Parathyroid adenoma (tissue), 2 donors: ENCODE measurements at regions not wholly inside any gene's neighbourhood (a gene's known extent, or its start where the extent isn't known, plus 50 kb on each side); places are given as distances from the start of the nearest gene placed in this dataset.
"Not testable (repeated sequence)": the region's sequence is repeated elsewhere in the genome, so short reads cannot be mapped to it uniquely, and the experiment has no call there.

Source experiments
- H2AFZ ChIP-seq: fragments of 300-600 bp; sonication (generic); one replicate; pipeline ENCODE4 v1.7.0; 2017; ENCODE audit warnings: antibody characterized with exemption, mild to moderate bottlenecking
- H3K27ac ChIP-seq: fragments of 300-600 bp; sonication (generic); one replicate; pipeline ENCODE4 v1.7.0; 2017
- H3K27me3 ChIP-seq: fragments of 300-600 bp; sonication (generic); one replicate; pipeline ENCODE4 v1.7.0; 2017; ENCODE audit warnings: low read length; ENCODE audit not compliant: control insufficient read depth, insufficient read depth
- H3K36me3 ChIP-seq: fragments of 300-600 bp; sonication (generic); one replicate; pipeline ENCODE4 v1.7.0; 2017; ENCODE audit warnings: low read length; ENCODE audit not compliant: control insufficient read depth, insufficient read depth
- H3K4me1 ChIP-seq: fragments of 300-600 bp; sonication (generic); one replicate; pipeline ENCODE4 v1.7.0; 2017; ENCODE audit warnings: control low read depth
- H3K4me2 ChIP-seq: fragments of 300-600 bp; sonication (generic); one replicate; pipeline ENCODE4 v1.7.0; 2017; ENCODE audit warnings: low read length
- H3K4me3 ChIP-seq: fragments of 300-600 bp; sonication (generic); one replicate; pipeline ENCODE4 v1.7.0; 2017; ENCODE audit warnings: low read depth, low read length
- H3K79me2 ChIP-seq: fragments of 300-600 bp; sonication (generic); one replicate; pipeline ENCODE4 v1.7.0; 2017; ENCODE audit warnings: control low read depth
- H3K9ac ChIP-seq: fragments of 300-600 bp; sonication (generic); one replicate; pipeline ENCODE4 v1.7.0; 2017; ENCODE audit warnings: mild to moderate bottlenecking
- H3K9me3 ChIP-seq: fragments of 300-600 bp; sonication (generic); one replicate; pipeline ENCODE4 v1.7.0; 2017; ENCODE audit warnings: low read length; ENCODE audit not compliant: control insufficient read depth
- TF ChIP-seq, protein P1 (sequence below): fragments of 300-600 bp; sonication (generic); IDR thresholded peaks from one replicate; pipeline ENCODE4 v1.7.0; 2017; ENCODE audit warnings: antibody characterized with exemption, mild to moderate bottlenecking
- donor health status: primary hyperparathyroidism.

DNA sequence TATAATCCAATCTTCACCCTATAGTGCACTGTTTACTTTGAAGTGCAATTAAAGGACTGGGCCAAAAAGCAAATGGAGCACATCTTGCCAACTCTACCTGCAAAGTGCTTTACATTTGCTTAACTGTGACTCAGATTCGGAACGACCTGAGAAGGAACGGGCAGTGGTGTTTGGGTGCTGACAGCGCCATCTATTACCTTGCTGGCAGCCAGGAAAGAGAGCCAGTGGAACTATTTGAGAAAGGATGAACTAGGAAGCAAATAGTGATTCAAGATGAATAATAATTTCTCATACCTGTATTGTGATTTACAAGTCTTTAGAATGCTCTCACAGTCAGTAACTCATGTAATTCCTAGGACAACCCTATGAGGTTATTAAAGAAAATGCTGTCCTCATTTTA, 312.9 kb downstream of the PDCD6IP start:
- Histone ChIP-seq H3K4me2 (no peak overlapping the region), H3K9ac (no peak overlapping the region)

DNA sequence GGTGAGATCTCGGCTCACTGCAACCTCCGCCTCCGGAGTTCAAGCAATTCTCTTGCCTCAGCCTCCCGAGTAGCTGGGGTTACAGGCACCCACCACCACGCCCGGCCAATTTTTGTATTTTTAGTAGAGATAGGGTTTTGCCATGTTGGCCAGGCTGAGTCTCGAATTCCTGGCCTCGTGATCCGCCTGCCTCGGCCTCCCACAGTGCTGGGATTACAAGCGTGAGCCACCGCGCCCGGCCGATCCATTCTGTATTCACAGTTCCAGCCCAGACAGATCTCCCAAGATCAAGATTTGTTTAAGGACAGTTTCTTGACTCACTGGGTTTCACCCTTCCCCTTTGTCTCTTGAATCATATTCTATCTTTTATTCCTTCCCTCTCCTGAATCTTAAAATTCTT, 313.8 kb downstream of the PDCD6IP start:
- H3K9ac ChIP-seq, H3K9me3 ChIP-seq, H3K4me3 ChIP-seq, H2AFZ ChIP-seq, H3K36me3 ChIP-seq, H3K27me3 ChIP-seq, H3K79me2 ChIP-seq, H3K4me1 ChIP-seq, H3K27ac ChIP-seq, H3K4me2 ChIP-seq: not testable (repeated sequence)

More for the DNA sequence above, 312.9 kb downstream of the PDCD6IP start:
- Histone ChIP-seq H3K4me3 (no peak overlapping the region), H3K4me1 (no peaks in the 10 kb centered on the region), H3K27me3 (no peaks in the 10 kb centered on the region), H3K27ac (no peak overlapping the region), H3K79me2 (no peaks in the 10 kb centered on the region), H2AFZ (no peak overlapping the region), H3K36me3 (no peaks in the 10 kb centered on the region), H3K9me3 (no peaks in the 10 kb centered on the region)
- TF ChIP-seq, protein P1, sequence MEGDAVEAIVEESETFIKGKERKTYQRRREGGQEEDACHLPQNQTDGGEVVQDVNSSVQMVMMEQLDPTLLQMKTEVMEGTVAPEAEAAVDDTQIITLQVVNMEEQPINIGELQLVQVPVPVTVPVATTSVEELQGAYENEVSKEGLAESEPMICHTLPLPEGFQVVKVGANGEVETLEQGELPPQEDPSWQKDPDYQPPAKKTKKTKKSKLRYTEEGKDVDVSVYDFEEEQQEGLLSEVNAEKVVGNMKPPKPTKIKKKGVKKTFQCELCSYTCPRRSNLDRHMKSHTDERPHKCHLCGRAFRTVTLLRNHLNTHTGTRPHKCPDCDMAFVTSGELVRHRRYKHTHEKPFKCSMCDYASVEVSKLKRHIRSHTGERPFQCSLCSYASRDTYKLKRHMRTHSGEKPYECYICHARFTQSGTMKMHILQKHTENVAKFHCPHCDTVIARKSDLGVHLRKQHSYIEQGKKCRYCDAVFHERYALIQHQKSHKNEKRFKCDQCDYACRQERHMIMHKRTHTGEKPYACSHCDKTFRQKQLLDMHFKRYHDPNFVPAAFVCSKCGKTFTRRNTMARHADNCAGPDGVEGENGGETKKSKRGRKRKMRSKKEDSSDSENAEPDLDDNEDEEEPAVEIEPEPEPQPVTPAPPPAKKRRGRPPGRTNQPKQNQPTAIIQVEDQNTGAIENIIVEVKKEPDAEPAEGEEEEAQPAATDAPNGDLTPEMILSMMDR: no peak

DNA sequence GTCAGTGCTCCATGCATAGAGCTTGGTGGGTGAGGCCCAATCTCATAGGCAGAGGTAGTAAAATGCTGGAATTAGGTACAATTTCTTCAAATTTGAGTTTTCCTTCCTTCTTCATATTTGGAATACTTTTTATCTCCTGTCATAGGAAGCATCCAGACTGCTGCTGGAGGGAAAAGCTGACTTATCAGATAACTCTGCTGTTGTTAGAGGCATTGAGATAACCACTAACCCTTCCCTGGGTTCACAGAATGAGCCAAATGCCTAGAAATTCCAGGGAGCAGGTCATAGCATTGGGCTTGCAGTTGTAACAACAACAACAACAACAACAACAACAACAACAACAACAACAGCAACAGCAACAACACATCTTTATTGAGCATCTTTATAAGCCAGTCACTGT, 332.7 kb downstream of the PDCD6IP start:
- no peaks in the 10 kb centered on the region for H3K36me3 ChIP-seq
- no peak overlapping the region for H3K9ac ChIP-seq
- H3K9me3 ChIP-seq: no peaks in the 10 kb centered on the region
- TF ChIP-seq, protein P1: no peak
- no peaks in the 10 kb centered on the region for H3K27me3 ChIP-seq
- no peak overlapping the region for H3K4me2 ChIP-seq
- H3K79me2 ChIP-seq: no peaks in the 10 kb centered on the region
- H3K4me1 ChIP-seq: no peaks in the 10 kb centered on the region
- H3K27ac ChIP-seq: no peak overlapping the region
- H2AFZ ChIP-seq: no peak overlapping the region
- no peak overlapping the region for H3K4me3 ChIP-seq

DNA sequence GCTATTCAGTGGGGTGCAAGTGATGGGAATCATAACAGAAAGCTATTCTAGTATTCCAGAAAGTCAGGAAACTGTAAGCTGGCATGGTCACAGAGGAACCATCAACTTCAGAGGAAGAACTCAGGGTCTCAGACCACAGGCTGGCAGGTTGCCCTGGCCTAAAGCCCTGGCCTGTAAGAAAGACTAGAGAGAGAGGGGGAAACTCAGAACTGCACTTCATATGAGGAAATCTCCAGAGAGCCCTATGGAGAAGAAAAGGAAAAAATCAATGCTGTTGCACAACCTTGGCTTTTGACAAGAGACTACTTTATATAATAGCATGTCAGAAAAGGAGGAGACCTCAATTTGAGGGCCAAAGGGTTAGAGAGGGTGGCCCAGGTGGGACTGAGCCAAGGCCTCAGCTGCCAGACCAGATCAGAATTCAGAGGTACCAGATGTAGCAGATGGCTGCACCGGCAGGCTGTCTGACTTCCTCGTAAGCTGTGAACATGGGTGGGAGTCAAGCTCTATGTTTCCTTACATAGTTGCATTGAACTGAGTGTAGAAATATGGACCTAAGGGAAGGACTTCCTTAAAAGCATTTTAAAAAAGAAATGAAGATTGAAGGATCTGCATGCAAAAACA, 333.8 kb downstream of the PDCD6IP start:
- no peak overlapping the region for H3K9ac ChIP-seq
- H3K4me3 ChIP-seq: no peak overlapping the region
- H2AFZ ChIP-seq: no peak overlapping the region
- H3K4me1 ChIP-seq: no peaks in the 10 kb centered on the region
- H3K79me2 ChIP-seq: no peaks in the 10 kb centered on the region
- H3K36me3 ChIP-seq: no peaks in the 10 kb centered on the region
- H3K27me3 ChIP-seq: no peaks in the 10 kb centered on the region
- no peak overlapping the region for H3K4me2 ChIP-seq
- H3K27ac ChIP-seq: no peak overlapping the region
- no peaks in the 10 kb centered on the region for H3K9me3 ChIP-seq
- TF ChIP-seq, protein P1: no peak

DNA sequence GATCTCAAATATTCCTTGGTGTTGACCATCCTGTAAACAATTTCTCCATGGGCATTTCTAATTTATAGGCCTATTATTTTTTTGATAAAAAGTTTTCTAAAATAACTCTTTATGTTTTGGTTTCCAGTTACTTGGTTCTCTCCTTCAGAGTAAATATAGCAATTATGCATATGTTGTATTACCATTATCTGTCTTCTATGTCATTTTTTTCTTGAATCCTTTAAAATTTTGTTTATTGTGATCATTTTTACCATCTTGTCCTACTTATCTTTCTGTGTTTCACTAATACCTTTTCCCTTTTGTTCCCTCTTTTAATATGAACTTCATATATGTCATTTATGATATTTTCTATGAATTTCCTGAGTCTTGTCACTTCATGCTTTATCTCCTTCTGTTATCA, 341.1 kb downstream of the PDCD6IP start:
- Histone ChIP-seq H3K4me1 (no peaks in the 10 kb centered on the region), H3K27ac (no peak overlapping the region), H3K79me2 (no peaks in the 10 kb centered on the region), H3K4me3 (no peak overlapping the region), H3K9ac (no peak overlapping the region), H3K27me3 (no peaks in the 10 kb centered on the region), H3K36me3 (no peaks in the 10 kb centered on the region), H2AFZ (no peak overlapping the region), H3K9me3 (no peaks in the 10 kb centered on the region), H3K4me2 (no peak overlapping the region)
- TF ChIP-seq, protein P1: no peak
